ENCODE measurements at regions not wholly inside any gene's neighbourhood (a gene's known extent, or its start where the extent isn't known, plus 50 kb on each side); places are given as distances from the start of the nearest gene placed in this dataset.

GRCh38 chr3:162984746-162985145, 1488.1 kb downstream of the OTOL1 start:
- no peak for TF ChIP-seq POLR2A (IDR thresholded peaks at IDR 0.05)
- no peak for TF ChIP-seq CTCF (IDR thresholded peaks at IDR 0.05)

Data from tibial nerve (tissue), 3 donors.